A549 (cell line): ENCODE measurements at regions not wholly inside any gene's neighbourhood (a gene's known extent, or its start where the extent isn't known, plus 50 kb on each side); places are given as distances from the start of the nearest gene placed in this dataset.

Experiments used
- ATAC-seq, 2 experiments: fragments of 200-7000 bp in 1 of 2; fragments of >200 bp in 1 of 2; cut with Nextera tagmentation in 1 of 2; cut with Tn5 transposase in 1 of 2; 3 replicates each; pipeline versions ENCODE4 v1.8.0 to v1.9.1; 2018 to 2020; ENCODE audit warnings: mild to moderate bottlenecking in 1 of 2, moderate library complexity in 1 of 2
- CTCF ChIA-PET: fragments of 300-600 bp; sonication (Branson Sonifier 250); formaldehyde crosslinking; extraction: SDS; loops from one replicate; lab custom pipeline; 2021; ENCODE audit warnings: antibody characterized with exemption, inconsistent platforms; lab: Yijun Ruan, JAX
- POLR2A ChIA-PET: fragments of 350-600 bp; formaldehyde crosslinking; extraction: SDS; loops from one replicate; lab custom pipeline; 2021; ENCODE audit warnings: antibody characterized with exemption, inconsistent platforms; lab: Yijun Ruan, JAX
- DNase-seq, 2 experiments: peaks; one replicate each; pipeline versions ENCODE4 v3.0.0 to v3.0.0-alpha.2; 2011 to 2016; ENCODE audit warnings: low read depth in 1 of 2, low spot score in 1 of 2
- FAIRE-seq: peaks from 2 replicates; lab custom pipeline; 2011; peaks lifted over from hg19 to GRCh38; lab: Jason Lieb, UNC
- H3K27ac ChIP-seq, 2 experiments: fragments of >200 bp; sonication (Bioruptor Twin); formaldehyde crosslinking; 3 replicates each; pipeline ENCODE4 v1.5.1; 2016 to 2017
- H3K4me1 ChIP-seq: fragments of >200 bp; sonication (Bioruptor Twin); formaldehyde crosslinking; 3 replicates; pipeline ENCODE4 v1.6.1; 2016
- H3K4me2 ChIP-seq: fragments of >200 bp; sonication (Bioruptor Twin); formaldehyde crosslinking; 3 replicates; pipeline ENCODE4 v1.6.1; 2016
- H3K4me3 ChIP-seq: fragments of >200 bp; sonication (Bioruptor Twin); formaldehyde crosslinking; 3 replicates; pipeline ENCODE4 v1.5.1; 2016
- H3K9me3 ChIP-seq: fragments of >200 bp; sonication (Bioruptor Twin); formaldehyde crosslinking; 3 replicates; pipeline ENCODE4 v1.6.1; 2016
- ATOH8 ChIP-seq: fragments of 250-450 bp; sonication (Bioruptor Pico); IDR thresholded peaks from 2 replicates; pipeline ENCODE4 v1.5.0; 2020; ENCODE audit warnings: low read depth, mild to moderate bottlenecking, moderate library complexity
- BHLHE40 ChIP-seq: IDR thresholded peaks from 2 replicates; pipeline ENCODE4 v1.6.1; 2012; ENCODE audit warnings: low read depth, low read length, inconsistent platforms
- CBX2 ChIP-seq: fragments of 200-600 bp; sonication (generic); IDR thresholded peaks from 2 replicates; pipeline ENCODE4 v1.6.1; 2016; ENCODE audit warnings: low read depth, mild to moderate bottlenecking, borderline replicate concordance
- CHD2 ChIP-seq: fragments of 150-350 bp; IDR thresholded peaks from 2 replicates; pipeline ENCODE4 v1.6.1; 2014; ENCODE audit warnings: low read length; ENCODE audit not compliant: partially characterized antibody
- EHF ChIP-seq: fragments of 250-450 bp; sonication (Bioruptor Pico); IDR thresholded peaks from 2 replicates; pipeline ENCODE4 v1.5.0; 2020; ENCODE audit warnings: mild to moderate bottlenecking
- EHMT2 ChIP-seq: fragments of 200-600 bp; sonication (generic); IDR thresholded peaks from 2 replicates; pipeline ENCODE4 v1.6.1; 2016; ENCODE audit warnings: antibody characterized with exemption, low read depth, mild to moderate bottlenecking, moderate library complexity
- FOSL2 ChIP-seq, 2 experiments: fragments of 450-650 bp in 1 of 2; fragments of >200 bp in 1 of 2; sonication (Bioruptor Twin) in 1 of 2; formaldehyde crosslinking; IDR thresholded peaks; 2 replicates each; pipeline versions ENCODE4 v1.5.0 to v1.6.1; 2016 to 2020; ENCODE audit warnings: mild to moderate bottlenecking in 1 of 2, moderate library complexity in 1 of 2
- FOXS1 ChIP-seq: fragments of 250-450 bp; sonication (Bioruptor Pico); IDR thresholded peaks from 2 replicates; pipeline ENCODE4 v1.5.0; 2020; ENCODE audit warnings: mild to moderate bottlenecking, moderate library complexity
- HEYL ChIP-seq: fragments of 250-450 bp; sonication (Bioruptor Pico); IDR thresholded peaks from 2 replicates; pipeline ENCODE4 v1.8.0; 2021; ENCODE audit warnings: mild to moderate bottlenecking, moderate library complexity
- HOXA7 ChIP-seq: fragments of 250-450 bp; sonication (Bioruptor Pico); IDR thresholded peaks from 2 replicates; pipeline ENCODE4 v1.5.0; 2020; ENCODE audit warnings: mild to moderate bottlenecking, moderate library complexity
- JUN ChIP-seq, 2 experiments: fragments of >200 bp; sonication (Bioruptor Twin); formaldehyde crosslinking; IDR thresholded peaks; 2 replicates in 1 of 2; 3 replicates in 1 of 2; pipeline ENCODE4 v1.6.1; 2016 to 2017
- KDM1A ChIP-seq: fragments of 200-600 bp; sonication (generic); IDR thresholded peaks from 2 replicates; pipeline ENCODE4 v1.6.1; 2016; ENCODE audit warnings: low read depth, mild to moderate bottlenecking
- MAZ ChIP-seq: fragments of 150-350 bp; IDR thresholded peaks from 2 replicates; pipeline ENCODE4 v1.6.1; 2014; ENCODE audit warnings: antibody characterized with exemption, low read depth, low read length, borderline replicate concordance
- NPAS2 ChIP-seq: fragments of 250-450 bp; sonication (Bioruptor Pico); IDR thresholded peaks from 2 replicates; pipeline ENCODE4 v1.8.0; 2022; ENCODE audit warnings: mild to moderate bottlenecking, moderate library complexity, borderline replicate concordance
- PHF8 ChIP-seq: fragments of 200-600 bp; sonication (generic); IDR thresholded peaks from 2 replicates; pipeline ENCODE4 v1.6.1; 2016; ENCODE audit warnings: low read depth, mild to moderate bottlenecking, antibody characterized with exemption, moderate library complexity, borderline replicate concordance
- RARB ChIP-seq: fragments of 250-450 bp; sonication (Bioruptor Pico); IDR thresholded peaks from 2 replicates; pipeline ENCODE4 v1.8.0; 2021; ENCODE audit warnings: mild to moderate bottlenecking, moderate library complexity
- REST ChIP-seq: fragments of 200-600 bp; sonication (generic); IDR thresholded peaks from 2 replicates; pipeline ENCODE4 v1.6.1; 2016; ENCODE audit warnings: antibody characterized with exemption, mild to moderate bottlenecking, moderate library complexity
- RFX5 ChIP-seq: fragments of 450-650 bp; IDR thresholded peaks from 2 replicates; pipeline ENCODE4 v1.7.1; 2014; ENCODE audit warnings: antibody characterized with exemption, mild to moderate bottlenecking, moderate library complexity
- TP53 ChIP-seq: fragments of 250-450 bp; sonication (Bioruptor Pico); IDR thresholded peaks from 2 replicates; pipeline ENCODE4 v1.5.0; 2021; ENCODE audit warnings: mild to moderate bottlenecking, moderate library complexity
- USF2 ChIP-seq: fragments of 450-650 bp; IDR thresholded peaks from 2 replicates; pipeline ENCODE4 v1.6.1; 2014; ENCODE audit warnings: antibody characterized with exemption
- ZSCAN20 ChIP-seq: fragments of 250-450 bp; sonication (Bioruptor Pico); IDR thresholded peaks from 2 replicates; pipeline ENCODE4 v1.8.0; 2022; ENCODE audit warnings: mild to moderate bottlenecking, moderate library complexity
- WGBS: methylation state at CpG from one replicate; pipeline ENCODE4 v1.1.6; 2017; ENCODE audit errors: missing lambda C conversion rate; 5-methylcytosine and 5-hydroxymethylcytosine counted together
- TF ChIP-seq, protein P1 (sequence below): fragments of 250-450 bp; sonication (Bioruptor Pico); IDR thresholded peaks from 2 replicates; pipeline ENCODE4 v1.5.0; 2021; ENCODE audit warnings: mild to moderate bottlenecking, moderate library complexity, borderline replicate concordance
- TF ChIP-seq, protein P2 (sequence below): IDR thresholded peaks from 2 replicates; pipeline ENCODE4 v1.6.1; 2012
- TF ChIP-seq, protein P3 (sequence below): IDR thresholded peaks from 2 replicates; pipeline ENCODE4 v1.6.1; 2012; ENCODE audit warnings: low read depth, borderline replicate concordance
- TF ChIP-seq, protein P4 (sequence below): fragments of >200 bp; sonication (Bioruptor Twin); formaldehyde crosslinking; IDR thresholded peaks from 3 replicates; pipeline ENCODE4 v1.6.1; 2016

GRCh38 chr16:47895146-47895545 is 260.6 kb downstream of the ABCC12 start:
- no peaks in the 10 kb centered on the region for H3K9me3 ChIP-seq
- DNase-seq (no peak), ATAC-seq (no peak), FAIRE-seq (no peak)
- POLR2A ChIA-PET = no interaction called here
- WGBS = 81% methylated on average over 10 of the region's 10 CpGs
- H3K4me2 ChIP-seq = no peak overlapping the region
- no peak overlapping the region for H3K4me3 ChIP-seq
- no peak overlapping the region for H3K27ac ChIP-seq
- CTCF ChIA-PET = interaction anchor here (0.6 to 1.2 kb wide), 2 partner anchors 73 to 272 kb away, joined by 3 read pairs; no protein-coding TSS in a partner anchor
- TF ChIP-seq EHMT2 (no peak), HOXA7 (no peak), NPAS2 (no peak)
- no peaks in the 10 kb centered on the region for H3K4me1 ChIP-seq

DNA sequence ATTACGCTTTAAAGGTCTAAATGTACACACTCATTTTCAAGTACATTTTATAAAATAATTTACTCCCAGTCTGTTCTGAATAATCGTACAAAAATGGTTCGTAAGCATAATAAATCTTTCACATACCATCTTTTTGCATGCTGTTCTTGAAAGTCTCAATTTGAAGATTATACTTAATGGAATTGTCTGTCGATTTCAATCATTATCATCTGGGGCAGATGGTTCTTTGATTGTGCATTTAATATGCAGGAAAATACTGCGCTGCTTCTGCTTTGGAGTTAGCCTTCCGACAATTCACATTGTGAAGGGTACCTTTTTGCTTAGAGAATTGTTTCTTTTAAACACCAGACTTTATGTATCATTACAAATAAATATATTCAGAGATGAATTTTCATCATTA is 262.8 kb downstream of the ABCC12 start:
- TF ChIP-seq PHF8 (no peak), FOXS1 (no peak), NPAS2 (no peak), EHMT2 (no peak), MAZ (no peak), RARB (CRISPR knock-in tag) (no peak), EHF (CRISPR knock-in tag) (no peak), CBX2 (no peak), TP53 (CRISPR knock-in tag) (no peak), RFX5 (no peak), JUN (IDR thresholded peaks at IDR 0.05) (no peak), HEYL (CRISPR knock-in tag) (no peak), KDM1A (no peak), CHD2 (no peak), FOSL2 (IDR thresholded peaks at IDR 0.05) (no peak), FOSL2 (CRISPR knock-in tag; IDR thresholded peaks at IDR 0.05) (no peak)
- TF ChIP-seq, protein P1, sequence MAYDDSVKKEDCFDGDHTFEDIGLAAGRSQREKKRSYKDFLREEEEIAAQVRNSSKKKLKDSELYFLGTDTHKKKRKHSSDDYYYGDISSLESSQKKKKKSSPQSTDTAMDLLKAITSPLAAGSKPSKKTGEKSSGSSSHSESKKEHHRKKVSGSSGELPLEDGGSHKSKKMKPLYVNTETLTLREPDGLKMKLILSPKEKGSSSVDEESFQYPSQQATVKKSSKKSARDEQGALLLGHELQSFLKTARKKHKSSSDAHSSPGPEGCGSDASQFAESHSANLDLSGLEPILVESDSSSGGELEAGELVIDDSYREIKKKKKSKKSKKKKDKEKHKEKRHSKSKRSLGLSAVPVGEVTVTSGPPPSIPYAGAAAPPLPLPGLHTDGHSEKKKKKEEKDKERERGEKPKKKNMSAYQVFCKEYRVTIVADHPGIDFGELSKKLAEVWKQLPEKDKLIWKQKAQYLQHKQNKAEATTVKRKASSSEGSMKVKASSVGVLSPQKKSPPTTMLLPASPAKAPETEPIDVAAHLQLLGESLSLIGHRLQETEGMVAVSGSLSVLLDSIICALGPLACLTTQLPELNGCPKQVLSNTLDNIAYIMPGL = no peak
- TF ChIP-seq, protein P2, sequence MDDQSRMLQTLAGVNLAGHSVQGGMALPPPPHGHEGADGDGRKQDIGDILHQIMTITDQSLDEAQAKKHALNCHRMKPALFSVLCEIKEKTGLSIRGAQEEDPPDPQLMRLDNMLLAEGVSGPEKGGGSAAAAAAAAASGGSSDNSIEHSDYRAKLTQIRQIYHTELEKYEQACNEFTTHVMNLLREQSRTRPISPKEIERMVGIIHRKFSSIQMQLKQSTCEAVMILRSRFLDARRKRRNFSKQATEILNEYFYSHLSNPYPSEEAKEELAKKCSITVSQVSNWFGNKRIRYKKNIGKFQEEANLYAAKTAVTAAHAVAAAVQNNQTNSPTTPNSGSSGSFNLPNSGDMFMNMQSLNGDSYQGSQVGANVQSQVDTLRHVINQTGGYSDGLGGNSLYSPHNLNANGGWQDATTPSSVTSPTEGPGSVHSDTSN = no peak
- TF ChIP-seq, protein P3, sequence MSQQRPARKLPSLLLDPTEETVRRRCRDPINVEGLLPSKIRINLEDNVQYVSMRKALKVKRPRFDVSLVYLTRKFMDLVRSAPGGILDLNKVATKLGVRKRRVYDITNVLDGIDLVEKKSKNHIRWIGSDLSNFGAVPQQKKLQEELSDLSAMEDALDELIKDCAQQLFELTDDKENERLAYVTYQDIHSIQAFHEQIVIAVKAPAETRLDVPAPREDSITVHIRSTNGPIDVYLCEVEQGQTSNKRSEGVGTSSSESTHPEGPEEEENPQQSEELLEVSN = no peak
- TF ChIP-seq, all 56 proteins: peak for 0
- H3K27ac ChIP-seq = no peak overlapping the region
- ChIA-PET CTCF (no interaction called here), POLR2A (no interaction called here)
- ATAC-seq = no peak
- peaks cover 8% of the 10 kb centered on the region for H3K4me1 ChIP-seq
- no peak for DNase-seq
- no peaks in the 10 kb centered on the region for H3K9me3 ChIP-seq
- peak; percentile 32 for FAIRE-seq
- H3K4me2 ChIP-seq = no peak overlapping the region
- 91% methylated on average over 6 of the region's 6 CpGs for WGBS
- H3K4me3 ChIP-seq = no peak overlapping the region

- 0 out of 3 replicates have a peak overlapping the region, but pooled peaks have one; percentile 44 for H3K4me2 ChIP-seq
- ATAC-seq = peak in 1 of 2 experiments; percentile 50; a peak in 3 of 6 replicates
- no peaks in the 10 kb centered on the region for H3K9me3 ChIP-seq
- H3K27ac ChIP-seq = peak overlapping the region; percentile 5 to 51; a peak in 2 of 6 replicates
- DNase-seq = no peak
- POLR2A ChIA-PET = no interaction called here
- no peak overlapping the region for H3K4me3 ChIP-seq
- WGBS = 81% methylated on average over 6 of the region's 6 CpGs
- peaks cover 18% of the 10 kb centered on the region for H3K4me1 ChIP-seq
- FAIRE-seq = no peak
- CTCF ChIA-PET = no interaction called here
- TF ChIP-seq REST (no peak), ATOH8 (CRISPR knock-in tag) (no peak), USF2 (no peak), ZSCAN20 (no peak), BHLHE40 (no peak)
- TF ChIP-seq, protein P4, sequence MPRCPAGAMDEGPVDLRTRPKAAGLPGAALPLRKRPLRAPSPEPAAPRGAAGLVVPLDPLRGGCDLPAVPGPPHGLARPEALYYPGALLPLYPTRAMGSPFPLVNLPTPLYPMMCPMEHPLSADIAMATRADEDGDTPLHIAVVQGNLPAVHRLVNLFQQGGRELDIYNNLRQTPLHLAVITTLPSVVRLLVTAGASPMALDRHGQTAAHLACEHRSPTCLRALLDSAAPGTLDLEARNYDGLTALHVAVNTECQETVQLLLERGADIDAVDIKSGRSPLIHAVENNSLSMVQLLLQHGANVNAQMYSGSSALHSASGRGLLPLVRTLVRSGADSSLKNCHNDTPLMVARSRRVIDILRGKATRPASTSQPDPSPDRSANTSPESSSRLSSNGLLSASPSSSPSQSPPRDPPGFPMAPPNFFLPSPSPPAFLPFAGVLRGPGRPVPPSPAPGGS = no peak
These were observed 267.1 kb downstream of the ABCC12 start for GRCh38 chr16:47888734-47889133.
